GM19099 (cell line): ENCODE measurements at regions not wholly inside any gene's neighbourhood (a gene's known extent, or its start where the extent isn't known, plus 50 kb on each side); places are given as distances from the start of the nearest gene placed in this dataset.
A peak's percentile ranks its signal among the peaks of the same experiment; 100 is the strongest.

Experiments used
- POLR2A ChIP-seq: IDR thresholded peaks from 3 replicates; pipeline ENCODE4 v1.6.1; 2011; ENCODE audit warnings: low read depth; ENCODE audit not compliant: insufficient read length; ENCODE audit errors: extremely low read depth

- TF ChIP-seq POLR2A: no peak
These were observed 240.6 kb downstream of the OTOL1 start for GRCh38 chr3:161737171-161737570.

GRCh38 chr3:161740421-161740820 is 243.8 kb downstream of the OTOL1 start:
- TF ChIP-seq POLR2A: no peak

- TF ChIP-seq POLR2A: no peak
These were observed 247.8 kb downstream of the OTOL1 start for GRCh38 chr3:161744366-161744765.

- no peak for TF ChIP-seq POLR2A
These were observed 249.1 kb downstream of the OTOL1 start for GRCh38 chr3:161745741-161746140.

- TF ChIP-seq POLR2A: no peak
These were observed 251.4 kb downstream of the OTOL1 start for GRCh38 chr3:161748049-161748448.

- TF ChIP-seq POLR2A: no peak
These were observed 257.9 kb downstream of the OTOL1 start for GRCh38 chr3:161754420-161755053.

GRCh38 chr3:161759444-161759843 is 262.8 kb downstream of the OTOL1 start:
- TF ChIP-seq POLR2A: no peak

GRCh38 chr3:161766331-161766730 is 269.7 kb downstream of the OTOL1 start:
- no peak for TF ChIP-seq POLR2A

GRCh38 chr3:161770484-161771386 is 274.1 kb downstream of the OTOL1 start:
- TF ChIP-seq POLR2A: peak; percentile 25

- TF ChIP-seq POLR2A: no peak
These were observed 284.8 kb downstream of the OTOL1 start for GRCh38 chr3:161781381-161781780.

- TF ChIP-seq POLR2A: no peak
These were observed 296.8 kb downstream of the OTOL1 start for GRCh38 chr3:161793194-161793930.

- TF ChIP-seq POLR2A: no peak
These were observed 297.9 kb downstream of the OTOL1 start for GRCh38 chr3:161794551-161794950.

- no peak for TF ChIP-seq POLR2A
These were observed 299.7 kb downstream of the OTOL1 start for GRCh38 chr3:161796312-161796711.

- TF ChIP-seq POLR2A: no peak
These were observed 300.2 kb downstream of the OTOL1 start for GRCh38 chr3:161796780-161797179.

GRCh38 chr3:161798016-161798415 is 301.4 kb downstream of the OTOL1 start:
- TF ChIP-seq POLR2A: no peak
